ENCODE measurements at regions not wholly inside any gene's neighbourhood (a gene's known extent, or its start where the extent isn't known, plus 50 kb on each side); places are given as distances from the start of the nearest gene placed in this dataset.

DNA sequence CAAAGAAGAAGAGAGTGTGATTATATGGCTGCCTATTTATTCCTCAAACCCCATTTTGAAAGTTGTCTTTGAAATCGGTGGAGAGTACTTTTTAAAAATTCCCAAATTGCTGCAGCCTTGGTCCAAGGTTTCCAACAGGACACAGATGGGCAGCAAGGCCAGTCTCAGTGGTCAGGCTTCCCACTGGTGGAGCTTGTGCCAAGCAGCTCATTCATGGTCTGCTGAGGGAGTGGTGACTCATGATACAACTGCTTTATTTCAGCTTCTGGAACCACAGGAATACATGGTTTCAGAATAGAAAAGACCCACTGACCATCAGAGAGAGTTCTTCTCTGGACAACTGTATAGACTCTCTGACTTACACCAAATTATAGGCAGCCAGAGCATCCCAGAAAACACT lies 673.1 kb upstream of the KLF4 start:
- 30 to 62% (median 50%) methylated on average over 1 of the region's 1 CpG for WGBS, 3 donors
- intact Hi-C loops (cut with DNase I) = no loop called here
- TF ChIP-seq, protein P1, sequence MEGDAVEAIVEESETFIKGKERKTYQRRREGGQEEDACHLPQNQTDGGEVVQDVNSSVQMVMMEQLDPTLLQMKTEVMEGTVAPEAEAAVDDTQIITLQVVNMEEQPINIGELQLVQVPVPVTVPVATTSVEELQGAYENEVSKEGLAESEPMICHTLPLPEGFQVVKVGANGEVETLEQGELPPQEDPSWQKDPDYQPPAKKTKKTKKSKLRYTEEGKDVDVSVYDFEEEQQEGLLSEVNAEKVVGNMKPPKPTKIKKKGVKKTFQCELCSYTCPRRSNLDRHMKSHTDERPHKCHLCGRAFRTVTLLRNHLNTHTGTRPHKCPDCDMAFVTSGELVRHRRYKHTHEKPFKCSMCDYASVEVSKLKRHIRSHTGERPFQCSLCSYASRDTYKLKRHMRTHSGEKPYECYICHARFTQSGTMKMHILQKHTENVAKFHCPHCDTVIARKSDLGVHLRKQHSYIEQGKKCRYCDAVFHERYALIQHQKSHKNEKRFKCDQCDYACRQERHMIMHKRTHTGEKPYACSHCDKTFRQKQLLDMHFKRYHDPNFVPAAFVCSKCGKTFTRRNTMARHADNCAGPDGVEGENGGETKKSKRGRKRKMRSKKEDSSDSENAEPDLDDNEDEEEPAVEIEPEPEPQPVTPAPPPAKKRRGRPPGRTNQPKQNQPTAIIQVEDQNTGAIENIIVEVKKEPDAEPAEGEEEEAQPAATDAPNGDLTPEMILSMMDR (IDR thresholded peaks at IDR 0.05) = no peak

DNA sequence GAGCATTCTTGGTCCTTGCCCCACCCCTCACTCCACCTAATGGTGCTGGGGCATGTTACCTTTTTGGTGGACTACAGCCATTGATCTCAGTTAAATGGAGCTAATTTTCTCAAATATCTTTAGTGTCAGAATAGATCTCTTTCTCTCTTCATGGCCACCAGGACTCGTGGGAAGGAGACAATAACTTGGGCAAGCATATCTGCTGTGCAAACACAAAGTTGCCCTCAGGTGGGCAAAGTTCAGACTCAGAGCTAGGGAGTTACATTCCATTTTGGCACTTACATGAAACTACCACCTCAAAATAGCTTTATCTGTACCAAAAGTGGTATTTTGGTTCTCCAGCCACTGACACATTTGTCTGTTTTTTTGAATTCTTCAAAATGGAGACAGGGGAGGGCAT lies 671.9 kb upstream of the KLF4 start:
- Histone ChIP-seq H3K27me3 (ENCODE audit: insufficient read depth in 3 of 3, low read length in 2 of 3) (peaks cover 0 to 2% (median 0%) of the 10 kb centered on the region in 3 donors), H3K4me1 (no peaks in the 10 kb centered on the region), H3K36me3 (ENCODE audit: insufficient read depth in 1 of 2, low read depth in 1 of 2) (no peaks in the 10 kb centered on the region), H3K9me3 (no peaks in the 10 kb centered on the region), H3K27ac (no peak overlapping the region), H3K4me3 (no peak overlapping the region)
- WGBS, 3 donors = 79 to 96% (median 92%) methylated on average over 1 of the region's 1 CpG
- intact Hi-C loops (cut with DNase I) = no loop called here
- ATAC-seq (no peak), DNase-seq (no peak)
- TF ChIP-seq, protein P1 (IDR thresholded peaks at IDR 0.05) = no peak

More for the DNA sequence above, 673.1 kb upstream of the KLF4 start:
- Histone ChIP-seq H3K4me1 (no peaks in the 10 kb centered on the region), H3K9me3 (no peaks in the 10 kb centered on the region), H3K4me3 (no peak overlapping the region), H3K27me3 (ENCODE audit: insufficient read depth in 3 of 3, low read length in 2 of 3) (peaks cover 0 to 2% (median 0%) of the 10 kb centered on the region in 3 donors), H3K27ac (no peak overlapping the region), H3K36me3 (ENCODE audit: insufficient read depth in 1 of 2, low read depth in 1 of 2) (no peaks in the 10 kb centered on the region)
- peak in 2 of 4 donors; percentile 41 to 49 for ATAC-seq
- peak in 1 of 2 donors; percentile 37 for DNase-seq

DNA sequence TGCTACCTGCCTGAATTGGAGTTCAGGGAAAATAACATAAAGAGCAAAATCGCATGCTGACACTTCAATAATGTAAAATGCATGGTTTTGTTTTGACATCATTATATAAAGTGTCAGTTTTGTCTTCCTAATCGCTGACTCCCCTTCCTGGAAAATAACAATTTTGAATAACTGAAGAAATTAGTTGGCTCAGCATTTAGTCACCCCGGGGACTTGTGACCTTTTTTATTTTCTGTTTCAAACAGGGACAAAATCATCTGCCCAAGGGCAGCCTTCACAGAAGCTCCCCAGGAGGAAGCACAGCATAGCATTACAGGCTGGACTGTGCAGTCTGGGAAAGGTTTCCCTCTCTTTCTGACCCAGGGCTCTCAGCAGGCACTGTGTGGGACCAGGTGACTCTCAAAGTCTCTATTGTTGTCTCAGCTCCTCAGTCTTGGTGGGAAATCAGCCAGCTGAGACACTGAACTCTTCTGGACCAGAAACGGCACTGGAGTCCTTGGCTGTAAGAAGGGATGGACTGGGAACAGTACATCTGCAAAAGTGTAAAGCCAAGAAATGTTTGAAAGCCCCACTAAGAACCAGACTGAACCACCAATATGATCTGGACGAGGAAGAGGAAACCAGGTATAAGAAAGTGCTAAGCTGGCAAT lies 671.3 kb upstream of the KLF4 start:
- WGBS, 3 donors = 58 to 68% (median 63%) methylated on average over 5 of the region's 5 CpGs
- no peak for ATAC-seq
- H3K27me3 ChIP-seq (ENCODE audit: insufficient read depth in 3 of 3, low read length in 2 of 3) = peaks cover 0 to 2% (median 0%) of the 10 kb centered on the region in 3 donors
- no peak for DNase-seq
- H3K4me1 ChIP-seq = no peaks in the 10 kb centered on the region
- no peaks in the 10 kb centered on the region for H3K36me3 ChIP-seq (ENCODE audit: insufficient read depth in 1 of 2, low read depth in 1 of 2)
- no peaks in the 10 kb centered on the region for H3K9me3 ChIP-seq
- TF ChIP-seq, protein P1 (IDR thresholded peaks at IDR 0.05) = no peak
- no peak overlapping the region for H3K4me3 ChIP-seq
- intact Hi-C loops (cut with DNase I) = no loop called here
- H3K27ac ChIP-seq = no peak overlapping the region

DNA sequence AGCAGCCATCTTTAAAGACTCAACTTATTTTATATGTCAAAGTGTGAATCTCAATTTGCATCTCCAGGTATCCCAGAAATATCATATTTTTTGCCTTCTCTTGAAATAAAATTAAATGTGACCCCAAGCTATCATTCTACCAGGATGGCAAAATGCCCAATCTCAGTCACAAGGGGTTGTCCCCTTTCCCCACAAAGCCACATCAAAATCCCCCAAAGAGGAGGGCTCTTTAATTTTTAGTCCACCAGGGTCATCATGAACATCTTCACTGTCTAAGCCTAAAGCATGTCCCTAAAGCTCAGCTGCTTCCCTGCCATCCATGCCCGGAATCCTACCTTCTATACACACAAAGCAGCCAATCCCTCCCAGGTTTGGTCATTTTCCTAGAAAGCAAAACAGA lies 670.5 kb upstream of the KLF4 start:
- no peak for ATAC-seq
- H3K4me3 ChIP-seq = no peak overlapping the region
- TF ChIP-seq, protein P1 (IDR thresholded peaks at IDR 0.05) = no peak
- peaks cover 0 to 2% (median 0%) of the 10 kb centered on the region in 3 donors for H3K27me3 ChIP-seq (ENCODE audit: insufficient read depth in 3 of 3, low read length in 2 of 3)
- H3K4me1 ChIP-seq = no peaks in the 10 kb centered on the region
- DNase-seq = no peak
- no peak overlapping the region for H3K27ac ChIP-seq
- H3K36me3 ChIP-seq (ENCODE audit: insufficient read depth in 1 of 2, low read depth in 1 of 2) = no peaks in the 10 kb centered on the region
- WGBS, 3 donors = 94 to 97% (median 94%) methylated on average over 1 of the region's 1 CpG
- H3K9me3 ChIP-seq = no peaks in the 10 kb centered on the region
- intact Hi-C loops (cut with DNase I) = no loop called here
